Panc1 (cell line): ENCODE measurements at regions not wholly inside any gene's neighbourhood (a gene's known extent, or its start where the extent isn't known, plus 50 kb on each side); places are given as distances from the start of the nearest gene placed in this dataset.

ENCODE experiments used
- CTCF ChIP-seq: fragments of 450-650 bp; IDR thresholded peaks from 2 replicates; pipeline ENCODE4 v1.5.1; 2017; ENCODE audit warnings: mild to moderate bottlenecking
- POLR2AphosphoS5 ChIP-seq: IDR thresholded peaks from 2 replicates; pipeline ENCODE4 v1.6.1; 2012; ENCODE audit warnings: mild to moderate bottlenecking, low read depth, low read length, moderate library complexity
- REST ChIP-seq, 2 experiments: IDR thresholded peaks; 2 replicates each; pipeline ENCODE4 v1.6.1; 2011 to 2012; ENCODE audit warnings: low read depth in 2 of 2, control low read depth in 1 of 2, low read length in 1 of 2, mild to moderate bottlenecking in 1 of 2, moderate library complexity in 1 of 2; ENCODE audit not compliant: insufficient read depth in 1 of 2
- SIN3A ChIP-seq: IDR thresholded peaks from 2 replicates; pipeline ENCODE4 v1.6.1; 2012; ENCODE audit warnings: low read depth, mild to moderate bottlenecking, low read length, moderate library complexity, borderline replicate concordance; ENCODE audit not compliant: insufficient read depth

GRCh38 chr9:4397917-4398316, 92.4 kb upstream of the SLC1A1 start:
- TF ChIP-seq CTCF, result no peak
- no peak for TF ChIP-seq POLR2AphosphoS5
- TF ChIP-seq REST (IDR thresholded peaks at IDR 0.05; ENCODE audit: insufficient read depth in 1 of 2, low read depth in 2 of 2, low read length in 1 of 2), result no peak
- no peak for TF ChIP-seq SIN3A
